CD14-positive monocyte (primary cell): ENCODE measurements at regions not wholly inside any gene's neighbourhood (a gene's known extent, or its start where the extent isn't known, plus 50 kb on each side); places are given as distances from the start of the nearest gene placed in this dataset.

Source experiments
- DNase-seq, 3 donors: peaks; one replicate each; pipeline ENCODE4 v3.0.0-alpha.2; 2011 to 2022
- H2AFZ ChIP-seq: 2 replicates; pipeline ENCODE4 v1.6.0; 2012; ENCODE audit warnings: mild to moderate bottlenecking, low read depth, low read length, inconsistent platforms; ENCODE audit not compliant: insufficient read depth, poor library complexity, severe bottlenecking
- H3K27ac ChIP-seq, 2 donors: 1 replicate in 1 of 2; 2 replicates in 1 of 2; pipeline ENCODE4 v1.5.1; 2012 to 2013; ENCODE audit warnings: low read length in 2 of 2, control low read depth in 1 of 2, inconsistent platforms in 1 of 2, low read depth in 1 of 2, mild to moderate bottlenecking in 1 of 2
- H3K27me3 ChIP-seq, 2 donors: one replicate each; pipeline versions ENCODE4 v1.6.0 to v1.6.1; 2011 to 2013; ENCODE audit warnings: low read length in 2 of 2; ENCODE audit not compliant: control insufficient read depth in 2 of 2, insufficient read depth in 2 of 2
- H3K36me3 ChIP-seq, 2 donors: replicated peaks in 1 of 2; 1 replicate in 1 of 2; 2 replicates in 1 of 2; pipeline versions ENCODE4 v1.5.1 to v1.6.1; 2012 to 2013; ENCODE audit warnings: low read length in 2 of 2, control low read depth in 1 of 2, inconsistent platforms in 1 of 2, mild to moderate bottlenecking in 1 of 2; ENCODE audit not compliant: insufficient read depth in 2 of 2, control insufficient read depth in 1 of 2
- H3K4me1 ChIP-seq, 2 donors: 1 replicate in 1 of 2; 2 replicates in 1 of 2; pipeline versions ENCODE4 v1.5.1 to v1.6.1; 2012 to 2013; ENCODE audit warnings: low read length in 2 of 2, control low read depth in 1 of 2, inconsistent platforms in 1 of 2, mild to moderate bottlenecking in 1 of 2, moderate library complexity in 1 of 2; ENCODE audit not compliant: insufficient read depth in 2 of 2, control insufficient read depth in 1 of 2
- H3K4me2 ChIP-seq: replicated peaks from 2 replicates; pipeline ENCODE3; 2012; ENCODE audit warnings: low read length, moderate library complexity, mild to moderate bottlenecking; ENCODE audit not compliant: poor library complexity, severe bottlenecking; ENCODE audit errors: extremely low read depth
- H3K4me3 ChIP-seq, 3 experiments: fragments of 200-600 bp in 1 of 3; sonication (generic) in 1 of 3; replicated peaks in 1 of 3; 1 replicate in 2 of 3; 2 replicates in 1 of 3; pipeline ENCODE4 v1.5.1; 2011 to 2013; ENCODE audit warnings: low read length in 3 of 3, mild to moderate bottlenecking in 3 of 3, control low read depth in 2 of 3, low read depth in 2 of 3, inconsistent platforms in 1 of 3, moderate library complexity in 1 of 3
- H3K79me2 ChIP-seq: 2 replicates; pipeline ENCODE4 v1.6.0; 2012; ENCODE audit warnings: mild to moderate bottlenecking, control low read depth, inconsistent platforms, low read length, moderate library complexity; ENCODE audit not compliant: insufficient read depth
- H3K9ac ChIP-seq: 2 replicates; pipeline ENCODE4 v1.6.0; 2017; ENCODE audit warnings: low read length, mild to moderate bottlenecking; ENCODE audit not compliant: insufficient read depth, poor library complexity, severe bottlenecking
- H3K9me3 ChIP-seq, 2 donors: replicated peaks in 1 of 2; 1 replicate in 1 of 2; 2 replicates in 1 of 2; pipeline versions ENCODE4 v1.5.1 to v1.6.1; 2012 to 2013; ENCODE audit warnings: low read length in 2 of 2, control low read depth in 1 of 2; ENCODE audit not compliant: control insufficient read depth in 1 of 2, insufficient read depth in 1 of 2
- H4K20me1 ChIP-seq: 2 replicates; pipeline ENCODE4 v1.6.0; 2012; ENCODE audit warnings: mild to moderate bottlenecking, low read length, control low read depth, moderate library complexity; ENCODE audit not compliant: insufficient read depth
- H3K27ac Mint-ChIP-seq, 7 donors: one replicate each; pipeline ENCODE4 v1.8.0; 2020; ENCODE audit warnings: mild to moderate bottlenecking in 7 of 7, mixed read lengths in 7 of 7, moderate library complexity in 6 of 7, inconsistent platforms in 2 of 7
- H3K27me3 Mint-ChIP-seq, 3 donors: one replicate each; pipeline ENCODE4 v1.8.0; 2021 to 2022; ENCODE audit warnings: low read depth in 3 of 3, mild to moderate bottlenecking in 3 of 3, mixed read lengths in 3 of 3, moderate library complexity in 3 of 3, inconsistent platforms in 1 of 3
- H3K36me3 Mint-ChIP-seq, 2 donors: one replicate each; pipeline ENCODE4 v1.8.0; 2020; ENCODE audit warnings: mixed read lengths in 2 of 2, inconsistent platforms in 1 of 2, mild to moderate bottlenecking in 1 of 2
- H3K4me1 Mint-ChIP-seq: one replicate; pipeline ENCODE4 v1.8.0; 2020; ENCODE audit warnings: mild to moderate bottlenecking, mixed read lengths
- H3K4me3 Mint-ChIP-seq, 2 donors: one replicate each; pipeline ENCODE4 v1.8.0; 2020; ENCODE audit warnings: mild to moderate bottlenecking in 2 of 2, mixed read lengths in 2 of 2, moderate library complexity in 1 of 2
- H3K9me3 Mint-ChIP-seq, 7 donors: one replicate each; pipeline ENCODE4 v1.8.0; 2020 to 2022; ENCODE audit warnings: mixed read lengths in 7 of 7, mild to moderate bottlenecking in 6 of 7, moderate library complexity in 6 of 7, inconsistent platforms in 2 of 7
- CTCF ChIP-seq: fragments of 200-600 bp; IDR thresholded peaks from one replicate; pipeline ENCODE4 v1.8.0; 2022; ENCODE audit warnings: antibody characterized with exemption, mild to moderate bottlenecking
- WGBS: methylation state at CpG from one replicate; pipeline ENCODE4 v1.1.5; 2013; ENCODE audit warnings: missing lambda C conversion rate; ENCODE audit not compliant: insufficient coverage; 5-methylcytosine and 5-hydroxymethylcytosine counted together
- intact Hi-C, 2 donors: fragments of 100-400 bp; cut with micrococcal nuclease; formaldehyde crosslinking; loops; one replicate each; pipeline versions ENCODE4 v1.15.0 to v1.15.1; 2023

- Histone ChIP-seq H3K36me3 (no peaks in the 10 kb centered on the region), H3K4me2 (no peak overlapping the region), H3K9me3 (no peaks in the 10 kb centered on the region), H3K79me2 (no peaks in the 10 kb centered on the region), H3K4me3 (no peak overlapping the region), H3K9ac (no peak overlapping the region), H3K4me1 (peaks cover 14 to 16% of the 10 kb centered on the region in 2 donors), H2AFZ (no peak overlapping the region), H4K20me1 (no peaks in the 10 kb centered on the region), H3K27ac (no peak overlapping the region), H3K27me3 (no peaks in the 10 kb centered on the region)
- Mint-ChIP-seq H3K9me3 (no peaks in the 10 kb centered on the region), H3K27ac (no peak overlapping the region), H3K36me3 (no peaks in the 10 kb centered on the region), H3K4me1 (peaks cover 14% of the 10 kb centered on the region), H3K27me3 (no peaks in the 10 kb centered on the region), H3K4me3 (no peak overlapping the region)
- DNase-seq = no peak
- intact Hi-C loops = no loop called here
- no peak for TF ChIP-seq CTCF
- WGBS = no CpG with 5 or more reads among the region's 1 CpG
Observed at GRCh38 chr6:22078288-22078687, 218.5 kb downstream of the PRL start.

GRCh38 chr6:22078802-22079545, 217.9 kb downstream of the PRL start:
- Histone ChIP-seq H3K27me3 (no peaks in the 10 kb centered on the region), H4K20me1 (no peaks in the 10 kb centered on the region), H3K79me2 (no peaks in the 10 kb centered on the region), H3K36me3 (no peaks in the 10 kb centered on the region), H3K27ac (no peak overlapping the region), H2AFZ (no peak overlapping the region), H3K9ac (no peak overlapping the region), H3K4me3 (no peak overlapping the region), H3K4me1 (peaks cover 8 to 9% of the 10 kb centered on the region in 2 donors), H3K4me2 (no peak overlapping the region), H3K9me3 (no peaks in the 10 kb centered on the region)
- peaks cover 7% of the 10 kb centered on the region for H3K4me1 Mint-ChIP-seq
- no peak for DNase-seq
- no peaks in the 10 kb centered on the region for H3K36me3 Mint-ChIP-seq
- no peak overlapping the region for H3K4me3 Mint-ChIP-seq
- H3K27me3 Mint-ChIP-seq = no peaks in the 10 kb centered on the region
- intact Hi-C loops = no loop called here
- TF ChIP-seq CTCF = no peak
- no peak overlapping the region for H3K27ac Mint-ChIP-seq
- no peaks in the 10 kb centered on the region for H3K9me3 Mint-ChIP-seq
- 100% methylated on average over 2 of the region's 8 CpGs for WGBS
